NCI-H2196 (cell line): ENCODE measurements at regions not wholly inside any gene's neighbourhood (a gene's known extent, or its start where the extent isn't known, plus 50 kb on each side); places are given as distances from the start of the nearest gene placed in this dataset.
A peak's percentile ranks its signal among the peaks of the same experiment; 100 is the strongest.
"Not testable (repeated sequence)": the region's sequence is repeated elsewhere in the genome, so short reads cannot be mapped to it uniquely, and the experiment has no call there.

Source experiments
- DNase-seq: peaks from one replicate; lab custom pipeline; 2025; ENCODE audit not compliant: unreplicated experiment; lab: John Stamatoyannopoulos, UW

DNA sequence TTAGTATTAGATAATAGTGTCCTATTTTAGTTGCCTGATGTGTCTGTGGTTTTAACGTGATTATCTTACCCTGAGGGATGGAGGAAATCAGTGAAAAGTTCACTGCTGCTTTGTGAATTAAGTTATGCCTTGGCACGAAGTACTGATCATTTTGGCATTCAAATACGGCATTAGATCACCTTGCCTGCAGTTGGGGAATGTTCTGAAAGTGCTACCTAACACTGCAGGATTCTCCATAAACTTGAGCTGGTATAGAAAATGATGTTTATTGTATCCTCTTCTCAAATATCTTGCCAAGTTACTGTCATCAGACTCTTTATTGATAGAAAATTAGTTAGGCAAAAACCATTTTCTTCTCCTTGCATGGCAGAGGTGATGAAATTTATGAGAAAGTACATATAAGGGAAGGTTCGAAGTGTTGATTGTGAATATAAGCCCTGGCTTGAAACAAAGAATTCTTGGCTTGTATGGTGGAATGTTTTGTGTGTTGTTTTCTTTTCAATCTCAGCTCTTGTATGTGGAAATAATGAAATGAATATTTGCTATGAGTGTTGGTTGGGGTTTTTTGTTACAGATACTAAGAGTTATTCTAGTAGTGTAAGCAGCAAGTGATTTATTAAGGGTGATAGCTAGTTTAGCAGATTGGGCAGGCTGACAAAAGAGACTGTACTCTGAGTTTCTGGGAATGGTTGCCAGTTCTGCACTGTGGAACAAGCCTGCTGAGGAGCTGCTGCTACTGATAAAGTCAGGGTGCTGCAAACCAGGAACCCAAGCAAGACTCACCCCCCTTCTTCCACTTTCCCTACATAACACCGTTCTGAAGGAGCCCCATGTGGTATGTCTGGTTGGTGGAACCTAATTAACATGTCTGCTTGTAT is 448.3 kb downstream of the PCNX1 start:
- DNase-seq = no peak

DNA sequence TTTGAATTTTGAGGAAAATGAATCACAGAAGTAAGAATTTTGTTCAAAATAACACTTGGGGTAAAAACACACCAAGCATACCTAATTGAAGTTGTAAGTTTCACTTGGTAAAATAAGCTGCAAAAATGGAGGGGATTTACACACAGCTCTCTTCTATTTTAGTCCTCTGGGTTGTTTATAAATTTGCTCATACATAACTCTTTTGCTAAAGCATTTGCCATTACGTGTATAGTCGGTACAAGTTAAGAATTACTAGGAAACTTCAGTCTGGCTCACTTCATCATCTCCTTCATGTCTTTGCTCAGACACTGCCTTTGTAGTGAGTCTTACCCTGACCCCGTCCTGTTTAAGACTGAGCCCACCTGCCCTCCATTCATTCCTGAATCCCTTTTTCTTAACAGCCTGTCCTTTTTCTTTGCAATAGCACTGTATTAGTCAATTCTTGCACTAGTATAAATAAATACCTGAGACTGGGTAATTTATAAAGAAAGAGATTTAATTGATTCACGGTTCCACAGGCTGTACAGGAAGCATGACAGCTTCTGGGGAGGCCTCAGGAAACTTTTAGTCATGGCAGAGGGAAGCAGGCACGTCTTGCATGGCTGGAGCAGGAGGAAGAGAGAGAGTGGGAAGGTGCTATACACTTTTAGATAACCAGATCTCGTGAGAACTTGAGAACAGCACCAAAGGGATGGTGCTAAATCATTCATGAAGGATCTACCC is 451.1 kb downstream of the PCNX1 start:
- no peak for DNase-seq

DNA sequence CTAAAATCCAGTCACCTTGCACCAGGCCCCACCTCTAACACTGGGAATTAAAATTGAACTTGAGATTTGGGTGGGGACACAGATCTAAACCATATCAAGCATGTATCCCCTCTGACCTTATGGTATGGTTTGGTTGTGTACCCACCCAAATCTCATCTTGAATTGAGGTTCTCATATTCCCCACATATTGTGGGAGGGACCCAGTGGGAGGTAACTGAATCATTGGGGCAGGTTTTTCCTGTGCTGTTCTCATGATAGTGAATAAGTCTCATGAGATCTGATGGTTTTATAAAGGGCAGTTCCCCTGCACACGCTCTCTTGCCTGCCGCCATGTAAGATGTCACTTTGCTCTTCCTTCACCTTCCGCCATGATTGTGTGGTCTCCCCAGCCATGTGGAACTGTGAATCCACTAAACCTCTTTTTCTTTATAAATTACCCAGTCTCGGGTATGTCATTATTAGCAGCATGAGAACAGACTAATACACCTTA is 451.7 kb downstream of the PCNX1 start:
- not testable (repeated sequence) for DNase-seq

DNA sequence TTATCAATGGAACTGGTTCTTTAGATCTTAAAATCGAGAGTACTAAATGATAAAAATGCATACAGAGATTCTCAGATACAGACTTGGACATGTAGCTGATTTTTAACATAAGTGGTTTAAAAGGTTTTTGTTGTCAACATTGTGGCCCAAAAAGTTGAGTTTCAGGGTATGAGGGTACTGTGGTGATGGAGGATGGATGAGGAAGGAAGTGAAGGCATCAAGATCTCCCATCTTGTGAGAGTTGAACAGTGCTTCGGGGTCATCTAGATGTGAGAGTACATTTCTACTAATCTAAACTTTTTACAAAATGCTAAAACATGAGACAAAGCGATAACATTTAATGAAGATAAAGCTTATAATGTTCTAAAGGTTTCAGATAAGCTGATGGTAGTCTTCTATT is 452.6 kb downstream of the PCNX1 start:
- no peak for DNase-seq

DNA sequence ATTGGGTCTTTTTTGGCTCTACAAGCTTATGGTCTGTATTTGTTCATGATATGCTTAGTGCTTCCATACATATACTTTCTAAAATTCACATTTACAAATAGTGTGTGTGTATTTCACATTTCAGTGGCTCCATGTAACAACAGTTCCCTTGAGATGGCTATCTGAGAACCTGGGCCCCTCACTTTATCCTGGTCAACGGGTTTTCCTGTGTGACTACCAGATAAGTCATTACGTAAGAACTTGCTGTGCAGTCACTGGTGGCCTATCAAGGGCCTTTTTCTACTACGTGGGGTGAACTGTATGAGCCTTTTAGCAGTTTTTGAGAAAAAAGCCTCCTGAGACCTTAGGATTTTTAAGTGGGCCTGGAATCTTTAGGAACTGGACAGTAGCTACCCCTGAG is 454.1 kb downstream of the PCNX1 start:
- no peak for DNase-seq

DNA sequence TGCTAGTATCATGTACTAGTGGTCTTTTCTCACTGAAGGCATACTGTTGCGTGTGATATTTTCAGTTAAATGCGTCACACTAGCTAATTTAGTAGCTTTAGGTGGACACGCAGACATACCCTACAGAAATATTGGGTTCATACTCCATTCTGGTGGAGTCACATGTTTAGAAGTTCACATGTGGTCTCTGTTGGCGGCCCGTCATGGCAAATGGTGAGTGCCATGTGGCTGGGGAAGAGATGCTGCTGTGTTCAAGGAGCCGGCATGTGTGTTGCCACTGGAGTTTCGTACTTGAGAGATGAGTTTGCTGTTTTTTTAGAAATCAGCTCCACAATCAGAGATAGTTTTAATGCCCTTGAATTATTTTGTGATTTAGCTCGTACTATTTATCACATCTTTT is 454.6 kb downstream of the PCNX1 start:
- no peak for DNase-seq

DNA sequence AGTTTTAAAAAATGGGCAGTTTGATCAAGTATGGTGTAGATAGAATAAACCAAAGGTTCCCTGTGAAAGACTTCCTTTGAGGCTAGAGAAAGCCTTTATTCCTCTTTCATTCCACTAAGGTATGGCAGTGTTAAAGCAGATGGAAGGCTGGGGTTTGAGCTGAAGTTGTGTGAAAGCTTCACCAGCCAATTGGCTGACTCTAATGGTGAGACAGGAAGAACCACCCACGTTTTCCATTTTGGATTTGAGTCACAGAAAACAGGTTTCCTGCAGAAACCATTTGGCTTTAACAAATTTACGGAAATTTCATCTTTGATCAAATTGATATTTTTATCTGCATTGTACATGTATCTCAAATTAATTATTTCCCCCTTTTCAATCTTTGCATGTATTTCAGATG is 455.0 kb downstream of the PCNX1 start:
- DNase-seq = no peak

DNA sequence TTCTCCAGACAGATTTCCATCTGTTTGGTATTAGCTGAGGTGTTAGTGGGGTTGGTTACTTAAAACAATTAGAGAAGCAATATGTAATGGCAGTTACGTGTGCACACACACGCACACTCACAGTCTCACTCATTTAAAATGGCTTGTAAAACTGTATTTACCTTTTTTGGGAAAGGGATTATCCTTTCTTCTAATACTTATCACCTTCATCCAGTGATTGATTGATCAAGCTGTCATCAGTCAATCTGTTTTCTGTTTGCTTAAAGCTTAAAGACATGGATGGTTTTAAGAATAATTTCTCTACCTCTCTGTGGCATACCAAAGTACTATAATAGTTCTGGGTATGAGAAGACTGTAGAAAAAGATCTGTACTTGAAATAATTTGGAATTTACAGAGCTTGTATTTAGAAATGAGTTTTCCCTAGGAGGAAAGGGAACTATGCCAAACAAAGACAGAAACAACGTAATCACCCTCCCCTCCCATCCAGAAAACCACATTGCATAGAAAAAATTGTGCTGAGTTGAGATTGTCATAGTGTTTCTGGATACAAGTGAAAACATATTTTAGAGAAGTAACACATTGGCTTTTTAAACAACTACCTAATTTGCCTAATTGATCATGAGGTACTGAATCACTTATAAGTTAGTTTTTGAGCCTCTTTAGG is 455.8 kb downstream of the PCNX1 start:
- no peak for DNase-seq

DNA sequence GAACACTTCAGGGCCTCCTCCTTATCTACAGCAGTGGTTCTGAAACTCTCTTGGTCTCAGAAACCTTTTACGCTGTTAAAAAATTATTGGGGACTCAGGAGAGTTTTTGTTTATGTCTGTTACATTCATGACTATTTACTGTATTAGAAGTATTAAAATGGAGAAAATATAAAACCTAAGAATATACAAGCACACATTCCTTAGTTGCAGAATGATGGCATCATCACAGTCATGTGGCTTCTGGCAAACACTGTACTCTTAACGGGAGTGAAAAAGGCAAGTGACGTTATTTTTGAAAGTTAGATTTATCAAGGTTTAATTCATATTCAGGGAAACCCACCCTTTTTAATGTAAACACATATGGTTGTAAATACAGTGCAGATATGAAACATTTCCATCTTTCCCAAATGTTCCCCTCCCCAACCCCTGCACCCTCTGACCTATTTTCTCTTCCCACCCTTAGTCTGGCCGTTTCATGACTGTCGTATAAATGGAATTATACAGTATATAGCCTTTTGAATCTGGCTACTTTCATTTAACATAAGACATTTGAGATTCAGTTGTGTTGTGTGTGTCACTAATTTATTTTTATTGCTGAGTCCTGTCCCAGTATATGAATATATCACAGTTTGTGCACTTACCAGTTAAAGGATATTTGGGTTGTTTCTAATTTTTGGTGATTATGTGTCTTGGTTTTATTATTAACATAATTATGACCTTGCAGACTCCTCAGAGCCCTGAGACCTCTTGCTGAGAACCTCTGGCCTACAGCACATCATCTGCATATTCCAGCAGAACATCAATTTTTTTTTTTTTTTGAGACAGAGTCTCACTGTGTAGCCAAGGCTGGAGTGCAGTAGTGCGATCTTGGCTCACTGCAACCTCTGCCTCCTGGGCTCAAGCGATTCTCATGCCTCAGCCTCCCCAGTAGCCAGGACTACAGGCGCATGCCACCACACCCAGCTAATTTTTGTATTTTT is 457.0 kb downstream of the PCNX1 start:
- DNase-seq = no peak

DNA sequence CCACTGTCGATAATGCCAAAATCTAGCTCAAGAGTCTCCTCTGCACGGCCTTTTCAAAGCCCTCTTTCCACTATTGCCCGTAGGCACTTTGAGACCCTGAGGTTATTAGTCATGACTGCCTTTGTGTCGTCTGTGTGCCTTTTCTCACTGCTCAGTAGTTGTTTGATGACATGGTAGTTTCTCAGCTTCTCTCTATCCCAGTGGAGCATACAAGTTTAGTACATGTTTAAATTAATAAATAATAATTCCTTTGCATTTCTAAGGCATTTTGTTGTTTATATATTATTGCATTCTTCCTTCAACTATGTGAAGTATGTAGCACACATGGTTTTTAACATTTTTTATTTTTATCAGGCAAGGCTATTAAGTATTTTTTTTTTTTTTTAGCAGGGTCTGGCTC is 458.1 kb downstream of the PCNX1 start:
- no peak for DNase-seq

DNA sequence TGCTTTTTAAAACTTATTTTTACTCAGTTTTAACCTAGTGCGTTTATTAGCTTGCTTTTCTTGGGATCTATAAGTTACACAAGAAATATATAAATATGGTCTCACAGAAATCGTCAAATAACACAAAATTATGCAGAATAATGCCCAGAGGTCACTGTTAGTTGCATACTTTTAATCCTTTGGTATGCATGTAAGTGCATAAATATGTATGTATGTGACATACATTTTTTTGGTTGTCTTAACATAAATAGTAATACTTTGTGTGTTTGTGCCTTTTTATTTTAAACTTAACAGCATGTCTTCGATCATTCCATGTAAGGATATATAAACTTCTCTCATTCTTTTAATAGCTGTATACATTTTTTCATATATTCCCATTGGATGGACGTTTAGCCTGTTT is 459.6 kb downstream of the PCNX1 start:
- no peak for DNase-seq

DNA sequence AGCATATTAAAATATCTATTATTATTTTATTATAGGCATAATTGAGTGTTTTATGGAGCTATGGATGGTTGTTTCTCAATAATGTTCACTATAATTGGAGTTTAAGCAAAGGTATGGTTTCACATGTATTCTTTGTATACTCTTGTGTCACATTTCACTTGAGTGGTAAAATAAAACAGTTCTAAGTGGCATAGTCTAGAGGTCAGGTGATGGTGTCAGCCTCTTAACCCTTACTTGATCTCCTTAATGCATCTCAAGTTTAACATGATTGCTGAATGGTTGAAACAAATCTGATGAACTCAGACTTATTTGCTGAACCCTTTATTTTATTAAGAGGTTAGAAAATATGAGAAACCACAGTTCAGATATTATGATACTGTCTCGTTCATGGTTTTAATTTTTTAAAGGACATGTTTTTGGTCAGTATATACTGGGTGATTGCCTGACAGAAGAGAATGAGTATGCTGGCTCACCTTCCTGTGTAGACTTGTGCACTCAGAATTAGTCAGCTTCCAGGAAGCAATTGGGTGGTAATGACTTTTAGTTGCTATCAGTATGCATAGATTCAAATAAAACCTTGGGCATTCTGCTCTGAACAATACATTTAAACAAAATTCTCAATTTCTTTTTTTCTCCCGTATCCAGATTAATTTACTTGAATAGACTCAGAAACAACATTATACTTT is 464.6 kb downstream of the PCNX1 start:
- DNase-seq = peak; percentile 42

DNA sequence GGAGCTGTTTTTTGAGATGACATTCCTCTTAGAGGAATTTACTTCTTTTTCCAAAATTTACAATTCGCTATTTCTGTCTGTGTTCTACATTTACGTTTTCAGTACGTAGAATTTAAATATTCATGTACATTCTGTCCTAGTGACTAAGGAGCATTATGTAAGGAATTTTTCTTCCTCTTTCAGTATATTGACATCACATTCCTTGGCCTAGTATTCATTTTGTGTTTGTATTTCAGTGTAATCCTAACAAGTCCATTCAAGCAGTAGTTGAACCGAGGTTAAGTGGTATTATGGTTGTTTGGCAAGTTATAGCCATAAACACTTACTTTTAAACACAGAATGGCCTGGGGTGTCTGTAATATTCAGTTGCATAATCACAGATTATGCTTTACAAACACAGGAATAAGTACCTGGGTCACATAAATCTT is 465.2 kb downstream of the PCNX1 start:
- peak; percentile 25 for DNase-seq

DNA sequence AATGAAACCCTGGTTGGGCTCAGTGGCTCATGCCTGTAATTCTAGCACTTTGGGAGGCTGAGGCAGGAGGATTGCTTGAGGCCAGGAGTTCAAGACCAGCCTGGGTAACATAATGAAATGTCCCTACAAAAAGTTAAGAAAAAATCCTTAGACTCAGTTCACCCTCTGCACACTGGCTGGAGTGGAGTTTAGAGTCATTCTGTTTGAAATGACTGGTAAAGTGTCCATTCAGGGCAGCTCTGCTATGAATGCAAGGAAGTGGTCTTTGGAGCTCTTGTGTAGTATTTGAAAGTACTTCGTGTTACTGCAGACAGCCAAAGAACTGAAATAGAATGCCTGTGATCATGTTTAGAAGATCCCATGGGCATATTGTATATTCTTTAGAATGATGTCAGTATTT is 466.5 kb downstream of the PCNX1 start:
- DNase-seq = no peak

DNA sequence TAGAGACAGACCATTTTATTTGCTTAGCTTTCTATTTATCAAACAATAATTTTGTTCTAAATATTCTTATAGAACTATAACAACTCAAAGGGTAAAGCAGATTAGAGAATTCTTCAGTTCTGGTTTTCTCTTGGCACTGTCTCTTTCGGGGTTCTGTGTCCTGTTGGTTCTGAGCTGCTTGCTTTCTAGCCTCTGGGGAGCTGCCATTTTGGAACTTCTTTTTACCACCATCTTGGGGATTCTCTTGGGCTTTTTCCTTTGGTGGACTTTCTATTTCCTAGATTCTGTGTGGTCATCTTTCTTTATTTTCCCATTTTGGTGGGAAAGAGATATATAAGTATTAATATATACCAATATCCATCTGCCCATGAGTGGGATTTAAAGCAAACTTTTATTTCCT is 467.7 kb downstream of the PCNX1 start:
- DNase-seq = no peak

DNA sequence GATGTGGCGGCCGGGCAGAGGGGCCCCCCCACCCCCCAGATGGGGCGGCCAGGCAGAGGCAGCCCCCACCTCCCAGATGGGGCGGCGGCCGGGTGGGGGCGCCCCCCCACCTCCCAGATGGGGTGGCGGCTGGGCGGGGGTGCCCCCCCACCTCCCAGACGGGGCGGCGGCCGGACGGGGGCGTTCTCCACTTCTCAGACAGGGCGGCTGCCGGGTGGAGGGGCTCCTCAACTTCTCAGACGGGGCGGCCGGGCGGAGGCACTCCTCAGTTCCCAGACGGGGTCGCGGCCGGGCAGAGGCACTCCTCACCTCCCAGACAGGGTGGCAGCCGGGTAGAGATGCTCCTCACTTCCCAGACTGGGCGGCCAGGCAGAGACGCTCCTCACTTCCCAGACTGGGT is 469.8 kb downstream of the PCNX1 start:
- no peak for DNase-seq

DNA sequence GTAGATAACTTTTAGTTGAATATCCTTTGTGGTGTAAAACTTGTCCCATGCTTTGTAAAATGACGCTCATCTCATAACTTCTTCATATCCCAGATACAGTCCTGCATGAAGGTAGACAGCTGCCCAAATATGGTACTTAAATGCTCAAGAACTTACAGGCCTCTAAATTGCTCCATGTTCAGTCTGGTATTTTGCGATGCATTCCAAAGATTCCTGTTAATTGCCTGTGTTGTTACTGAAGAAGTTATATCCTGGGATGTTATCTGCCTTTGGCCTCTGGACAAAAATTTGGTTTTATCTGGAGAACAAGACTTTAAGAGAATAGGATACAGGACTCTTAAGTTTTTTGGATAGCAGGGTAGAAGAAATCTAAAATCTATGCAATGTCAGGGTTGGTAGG is 473.0 kb downstream of the PCNX1 start:
- no peak for DNase-seq

DNA sequence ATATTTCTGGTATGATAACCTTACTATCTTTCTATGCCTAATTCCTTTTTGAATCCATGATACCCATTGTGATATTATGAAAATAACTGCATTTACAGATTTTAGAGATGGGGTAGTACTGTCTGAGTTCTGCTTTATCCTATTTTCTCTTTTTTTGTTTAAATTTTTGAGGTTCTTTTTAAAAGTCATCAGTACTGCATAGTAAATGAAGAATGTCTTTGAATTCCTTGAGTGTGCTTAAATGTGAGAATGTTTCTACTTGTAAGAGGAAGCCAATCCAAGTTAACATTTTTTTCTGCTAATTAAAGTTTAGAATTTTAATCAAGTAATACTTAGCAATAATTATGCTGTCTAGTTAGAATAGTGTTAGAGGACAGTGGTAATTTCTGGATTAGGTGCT is 474.6 kb downstream of the PCNX1 start:
- DNase-seq = no peak

DNA sequence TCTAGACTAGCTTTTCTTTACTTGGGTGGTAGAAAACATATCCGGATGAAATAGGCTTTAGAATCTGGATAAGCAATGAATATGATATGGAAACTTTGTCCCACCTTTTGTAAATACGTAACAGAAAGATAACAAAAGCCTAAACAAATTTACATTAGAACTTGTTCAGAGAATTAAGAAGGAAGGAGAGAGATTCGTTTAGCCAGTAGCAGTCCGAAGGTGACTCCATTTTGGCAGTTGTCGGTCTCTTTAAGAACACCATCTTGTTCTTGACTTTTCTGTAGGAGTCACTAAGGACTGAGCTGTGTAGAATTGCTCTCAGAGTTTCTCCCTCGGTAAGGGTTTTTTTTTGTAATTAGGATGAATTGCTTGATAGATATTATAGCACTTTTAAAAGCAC is 475.1 kb downstream of the PCNX1 start:
- DNase-seq = no peak

DNA sequence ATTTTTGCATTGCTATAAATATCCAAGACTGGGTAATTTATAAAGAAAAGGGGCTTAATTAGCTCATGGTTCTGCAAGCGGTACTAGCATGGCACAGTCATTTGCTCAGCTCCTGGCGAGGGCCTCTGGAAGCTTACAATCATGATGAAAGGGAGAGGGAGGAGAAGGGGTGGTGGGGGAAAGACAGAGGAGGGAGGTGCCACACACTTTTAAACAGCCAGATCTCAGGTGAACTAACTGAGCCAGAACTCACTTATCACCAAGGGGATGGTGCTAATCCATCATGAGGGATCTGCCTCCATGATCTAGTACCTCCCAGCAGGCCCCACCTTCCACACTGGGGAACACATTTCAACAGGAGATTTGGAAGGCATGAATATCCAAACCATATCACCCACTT is 476.3 kb downstream of the PCNX1 start:
- no peak for DNase-seq
